ENCODE measurements at regions not wholly inside any gene's neighbourhood (a gene's known extent, or its start where the extent isn't known, plus 50 kb on each side); places are given as distances from the start of the nearest gene placed in this dataset.

DNA sequence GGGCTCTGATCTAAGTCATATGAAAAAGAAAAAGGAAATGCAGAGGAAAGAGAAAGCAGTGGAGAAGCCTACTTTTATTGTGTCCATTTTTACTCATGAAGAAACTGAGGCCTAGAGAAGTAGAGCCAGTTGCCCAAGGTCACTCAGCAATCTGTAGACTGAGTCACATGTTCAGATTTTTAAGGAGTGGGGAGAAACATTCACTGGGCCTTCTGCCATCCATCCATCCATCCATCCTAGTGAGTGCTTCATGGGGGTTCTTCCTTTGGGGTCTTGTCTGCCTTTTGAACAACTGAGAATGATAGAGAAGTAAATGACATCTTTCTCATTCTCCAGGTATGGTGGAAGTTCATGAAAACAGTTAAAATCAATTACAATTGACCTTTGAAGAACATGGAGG is 233.6 kb upstream of the SRRM4 start:
- H3K4me3 ChIP-seq = no peak overlapping the region
- no peaks in the 10 kb centered on the region for H3K36me3 ChIP-seq
- no peaks in the 10 kb centered on the region for H3K4me1 ChIP-seq (ENCODE audit: insufficient read depth)
- intact Hi-C loops (cut with DNase I) = no loop called here
- no peak for DNase-seq
- no peak overlapping the region for H3K27ac ChIP-seq
- H3K9me3 ChIP-seq = no peaks in the 10 kb centered on the region
- no peak for TF ChIP-seq CTCF (IDR thresholded peaks at IDR 0.05)
- TF ChIP-seq POLR2A (IDR thresholded peaks at IDR 0.05) = no peak
- no peak for TF ChIP-seq EP300 (IDR thresholded peaks at IDR 0.05)
- no peaks in the 10 kb centered on the region for H3K27me3 ChIP-seq

- no peak for DNase-seq
- H3K4me1 ChIP-seq (ENCODE audit: insufficient read depth) = no peaks in the 10 kb centered on the region
- H3K4me3 ChIP-seq = no peak overlapping the region
- H3K36me3 ChIP-seq = no peaks in the 10 kb centered on the region
- no peak overlapping the region for H3K27ac ChIP-seq
- WGBS, 3 donors = 84 to 89% (median 89%) methylated on average over 7 of the region's 7 CpGs
- H3K9me3 ChIP-seq = no peaks in the 10 kb centered on the region
- TF ChIP-seq EP300 (IDR thresholded peaks at IDR 0.05) (no peak), CTCF (IDR thresholded peaks at IDR 0.05) (no peak), POLR2A (IDR thresholded peaks at IDR 0.05) (no peak)
- intact Hi-C loops (cut with DNase I) = no loop called here
- H3K27me3 ChIP-seq = no peaks in the 10 kb centered on the region
Observed at GRCh38 chr12:118748478-118749380, 232.6 kb upstream of the SRRM4 start.

GRCh38 chr12:118749646-118750045 is 231.7 kb upstream of the SRRM4 start:
- TF ChIP-seq CTCF (IDR thresholded peaks at IDR 0.05) = no peak
- TF ChIP-seq EP300 (IDR thresholded peaks at IDR 0.05) = no peak
- TF ChIP-seq POLR2A (IDR thresholded peaks at IDR 0.05) = no peak
- Histone ChIP-seq H3K27me3 (no peaks in the 10 kb centered on the region), H3K4me1 (ENCODE audit: insufficient read depth) (no peaks in the 10 kb centered on the region), H3K4me3 (no peak overlapping the region), H3K36me3 (no peaks in the 10 kb centered on the region), H3K9me3 (no peaks in the 10 kb centered on the region), H3K27ac (no peak overlapping the region)
- intact Hi-C loops (cut with DNase I) = no loop called here
- DNase-seq = no peak
- WGBS, 3 donors = 64 to 75% (median 70%) methylated on average over 6 of the region's 6 CpGs

DNA sequence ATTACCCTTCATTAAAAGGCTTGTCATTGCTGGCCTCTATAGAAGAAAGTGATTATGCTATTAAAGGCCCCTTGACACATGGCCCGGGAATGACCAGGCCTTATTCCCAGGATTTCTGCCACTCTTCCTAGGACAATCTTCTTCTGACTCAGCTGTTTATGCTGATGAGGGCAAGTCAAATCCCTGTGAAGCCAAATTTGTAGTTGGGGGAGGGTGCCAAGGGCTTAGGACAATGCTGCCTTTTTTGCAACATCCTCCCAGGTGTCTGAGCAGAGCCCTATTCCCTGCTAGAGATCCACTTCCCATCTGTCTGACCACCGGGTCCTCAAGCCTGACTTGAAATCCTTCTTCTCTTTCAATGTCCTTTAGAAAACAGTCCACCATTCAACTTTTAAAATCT is 230.7 kb upstream of the SRRM4 start:
- 72 to 85% (median 76%) methylated on average over 2 of the region's 2 CpGs for WGBS, 3 donors
- no peak for DNase-seq

More for the DNA sequence above, 230.7 kb upstream of the SRRM4 start:
- no peaks in the 10 kb centered on the region for H3K9me3 ChIP-seq
- TF ChIP-seq CTCF (IDR thresholded peaks at IDR 0.05) (no peak), POLR2A (IDR thresholded peaks at IDR 0.05) (no peak), EP300 (IDR thresholded peaks at IDR 0.05) (no peak)
- no peaks in the 10 kb centered on the region for H3K36me3 ChIP-seq
- intact Hi-C loops (cut with DNase I) = no loop called here
- no peaks in the 10 kb centered on the region for H3K27me3 ChIP-seq
- no peak overlapping the region for H3K27ac ChIP-seq
- H3K4me3 ChIP-seq = no peak overlapping the region
- no peaks in the 10 kb centered on the region for H3K4me1 ChIP-seq (ENCODE audit: insufficient read depth)
